ENCODE measurements at regions not wholly inside any gene's neighbourhood (a gene's known extent, or its start where the extent isn't known, plus 50 kb on each side); places are given as distances from the start of the nearest gene placed in this dataset.

GRCh38 chr14:37994846-37995372 is 212.8 kb upstream of the SSTR1 start:
- no peak for TF ChIP-seq SUZ12 (IDR thresholded peaks at IDR 0.05)
- TF ChIP-seq BHLHE40 (IDR thresholded peaks at IDR 0.05; ENCODE audit: borderline replicate concordance): no peak
- TF ChIP-seq SP1 (IDR thresholded peaks at IDR 0.05): no peak
- no peak for TF ChIP-seq NFRKB (IDR thresholded peaks at IDR 0.05)

Data from HEK293T (cell line).